Ishikawa (cell line): ENCODE measurements at regions not wholly inside any gene's neighbourhood (a gene's known extent, or its start where the extent isn't known, plus 50 kb on each side); places are given as distances from the start of the nearest gene placed in this dataset.

Experiments
- CEBPB ChIP-seq: IDR thresholded peaks from 2 replicates; pipeline ENCODE4 v1.6.1; 2012
- CREB1 ChIP-seq: IDR thresholded peaks from 2 replicates; pipeline ENCODE4 v1.6.1; 2012; ENCODE audit warnings: low read depth
- EGR1 ChIP-seq: IDR thresholded peaks from 2 replicates; pipeline ENCODE4 v1.6.1; 2012
- EP300 ChIP-seq: IDR thresholded peaks from 2 replicates; pipeline ENCODE4 v1.6.1; 2012; ENCODE audit warnings: borderline replicate concordance
- MAX ChIP-seq: IDR thresholded peaks from 2 replicates; pipeline ENCODE4 v1.6.1; 2012
- RAD21 ChIP-seq: IDR thresholded peaks from 2 replicates; pipeline ENCODE4 v1.6.1; 2012; ENCODE audit warnings: low read depth
- REST ChIP-seq: IDR thresholded peaks from 2 replicates; pipeline ENCODE4 v1.6.1; 2012; ENCODE audit warnings: low read depth, mild to moderate bottlenecking
- TAF1 ChIP-seq: IDR thresholded peaks from 2 replicates; pipeline ENCODE4 v1.6.1; 2012; ENCODE audit warnings: low read depth, mild to moderate bottlenecking
- TEAD4 ChIP-seq: IDR thresholded peaks from 2 replicates; pipeline ENCODE4 v1.6.1; 2012
- YY1 ChIP-seq: IDR thresholded peaks from 2 replicates; pipeline ENCODE4 v1.6.1; 2012; ENCODE audit warnings: low read depth
- ZBTB7A ChIP-seq: IDR thresholded peaks from 2 replicates; pipeline ENCODE4 v1.6.1; 2012; ENCODE audit warnings: low read depth

GRCh38 chr18:40864846-40865245 lies 1090.2 kb upstream of the PIK3C3 start:
- TF ChIP-seq EP300: no peak
- TF ChIP-seq CEBPB: no peak
- TF ChIP-seq TEAD4: no peak
- no peak for TF ChIP-seq EGR1
- TF ChIP-seq RAD21: no peak
- TF ChIP-seq ZBTB7A: no peak
- no peak for TF ChIP-seq MAX
- TF ChIP-seq REST: no peak
- TF ChIP-seq TAF1: no peak
- no peak for TF ChIP-seq YY1
- TF ChIP-seq CREB1: no peak
